Neural cell (in vitro differentiated cells): ENCODE measurements at regions not wholly inside any gene's neighbourhood (a gene's known extent, or its start where the extent isn't known, plus 50 kb on each side); places are given as distances from the start of the nearest gene placed in this dataset.

ENCODE experiments used
- H2AFZ ChIP-seq: fragments of 200-600, 300-800 bp; sonication (generic), shearing (Covaris generic); 2 replicates; pipeline ENCODE4 v1.6.0; 2014; ENCODE audit warnings: low read depth, mild to moderate bottlenecking, antibody characterized with exemption, low read length, moderate library complexity
- H3F3A ChIP-seq: fragments of 200-600 bp; shearing (Covaris generic); 2 replicates; pipeline ENCODE4 v1.6.1; 2016; ENCODE audit warnings: mild to moderate bottlenecking, moderate library complexity, mixed read lengths, antibody characterized with exemption, low read length; ENCODE audit not compliant: insufficient read depth, poor library complexity, severe bottlenecking
- H3K27ac ChIP-seq: fragments of 200-600, 300-800 bp; sonication (generic), shearing (Covaris generic); 2 replicates; pipeline ENCODE4 v1.5.1; 2014; ENCODE audit warnings: mild to moderate bottlenecking, low read length, moderate library complexity
- H3K27me3 ChIP-seq: fragments of 300-800, 200-600 bp; sonication (generic), shearing (Covaris generic); 2 replicates; pipeline ENCODE4 v1.6.0; 2014; ENCODE audit warnings: mild to moderate bottlenecking, low read depth, low read length, moderate library complexity; ENCODE audit not compliant: insufficient read depth
- H3K36me3 ChIP-seq: fragments of 300-800, 200-600 bp; sonication (generic), shearing (Covaris generic); 2 replicates; pipeline ENCODE4 v1.5.1; 2014; ENCODE audit warnings: mild to moderate bottlenecking, antibody characterized with exemption, low read length, moderate library complexity; ENCODE audit not compliant: insufficient read depth
- H3K4me2 ChIP-seq: fragments of 300-800, 200-600 bp; sonication (generic), shearing (Covaris generic); 2 replicates; pipeline ENCODE4 v1.6.0; 2014; ENCODE audit warnings: mild to moderate bottlenecking, low read length
- H3K4me3 ChIP-seq: fragments of 300-800, 200-600 bp; sonication (generic), shearing (Covaris generic); 2 replicates; pipeline ENCODE4 v1.5.1; 2014; ENCODE audit warnings: mild to moderate bottlenecking, low read length, moderate library complexity
- H3K79me2 ChIP-seq: fragments of 200-600 bp; shearing (Covaris generic); replicated peaks from 2 replicates; pipeline ENCODE4 v1.6.0; 2014; ENCODE audit warnings: mild to moderate bottlenecking, low read length, moderate library complexity; ENCODE audit not compliant: insufficient read depth
- H3K9ac ChIP-seq: fragments of 300-800, 200-600 bp; sonication (generic), shearing (Covaris generic); 2 replicates; pipeline ENCODE4 v1.6.1; 2016; ENCODE audit warnings: mild to moderate bottlenecking, low read length, mixed read lengths
- H3K9me2 ChIP-seq: fragments of 200-600 bp; shearing (Covaris generic); 2 replicates; pipeline ENCODE4 v1.6.1; 2016; ENCODE audit warnings: mild to moderate bottlenecking, low read length, mixed read lengths; ENCODE audit not compliant: insufficient read depth
- H3K9me3 ChIP-seq: fragments of 200-600, 300-800 bp; sonication (generic), shearing (Covaris generic); 2 replicates; pipeline ENCODE4 v1.6.1; 2016; ENCODE audit warnings: mild to moderate bottlenecking, mixed run types, low read length, moderate library complexity, mixed read lengths
- H4K20me1 ChIP-seq: fragments of 200-600 bp; shearing (Covaris generic); 2 replicates; pipeline ENCODE4 v1.6.1; 2016; ENCODE audit warnings: mild to moderate bottlenecking, mixed run types; ENCODE audit not compliant: insufficient read depth
- CTCF ChIP-seq: fragments of 450-650 bp; IDR thresholded peaks from 2 replicates; pipeline ENCODE4 v1.5.1; 2014; ENCODE audit warnings: antibody characterized with exemption, mild to moderate bottlenecking, moderate library complexity; ENCODE audit not compliant: poor library complexity, severe bottlenecking
- EP300 ChIP-seq: fragments of 450-650 bp; conservative IDR thresholded peaks from 2 replicates; pipeline ENCODE4 v1.6.1; 2014; ENCODE audit warnings: antibody characterized with exemption, mild to moderate bottlenecking, moderate library complexity; ENCODE audit not compliant: poor library complexity, severe bottlenecking
- EZH2 ChIP-seq: fragments of 200-600, 300-800 bp; shearing (Covaris generic), sonication (generic); IDR thresholded peaks from 2 replicates; pipeline ENCODE4 v1.6.1; 2014; ENCODE audit warnings: antibody characterized with exemption, low read length, borderline replicate concordance, mild to moderate bottlenecking; ENCODE audit not compliant: insufficient read depth, poor library complexity, severe bottlenecking
- MXI1 ChIP-seq: fragments of 450-650 bp; conservative IDR thresholded peaks from 2 replicates; pipeline ENCODE4 v1.6.1; 2014; ENCODE audit warnings: antibody characterized with exemption, mild to moderate bottlenecking; ENCODE audit not compliant: poor library complexity, severe bottlenecking
- POLR2AphosphoS5 ChIP-seq: IDR thresholded peaks from 2 replicates; pipeline ENCODE4 v1.6.1; 2012
- RAD21 ChIP-seq: fragments of 450-650 bp; conservative IDR thresholded peaks from 2 replicates; pipeline ENCODE4 v1.6.1; 2014; ENCODE audit warnings: antibody characterized with exemption, mild to moderate bottlenecking, moderate library complexity
- REST ChIP-seq: IDR thresholded peaks from 2 replicates; pipeline ENCODE4 v1.6.1; 2012; ENCODE audit warnings: borderline replicate concordance
- SMC3 ChIP-seq: fragments of 450-650 bp; conservative IDR thresholded peaks from 2 replicates; pipeline ENCODE4 v1.6.1; 2014; ENCODE audit warnings: antibody characterized with exemption, mild to moderate bottlenecking, moderate library complexity; ENCODE audit not compliant: poor library complexity
- TAF1 ChIP-seq: IDR thresholded peaks from 2 replicates; pipeline ENCODE4 v1.6.1; 2012; ENCODE audit warnings: low read depth

- Histone ChIP-seq H3K4me2 (no peak overlapping the region), H3K27ac (no peak overlapping the region), H3K9ac (no peak overlapping the region), H3K36me3 (no peaks in the 10 kb centered on the region), H2AFZ (no peak overlapping the region), H3F3A (no peaks in the 10 kb centered on the region), H3K9me3 (no peaks in the 10 kb centered on the region), H3K79me2 (no peaks in the 10 kb centered on the region), H4K20me1 (no peaks in the 10 kb centered on the region), H3K4me3 (no peak overlapping the region), H3K9me2 (no peaks in the 10 kb centered on the region), H3K27me3 (no peaks in the 10 kb centered on the region)
- TF ChIP-seq EP300, result no peak
- no peak for TF ChIP-seq MXI1
- no peak for TF ChIP-seq EZH2
- TF ChIP-seq SMC3, result no peak
- TF ChIP-seq TAF1, result no peak
- TF ChIP-seq POLR2AphosphoS5, result no peak
- no peak for TF ChIP-seq CTCF
- TF ChIP-seq REST, result no peak
- no peak for TF ChIP-seq RAD21
Measured at GRCh38 chr1:218642033-218642948, 297.2 kb downstream of the TGFB2 start.

GRCh38 chr1:218643281-218643680 lies 298.1 kb downstream of the TGFB2 start:
- TF ChIP-seq SMC3 (no peak), POLR2AphosphoS5 (no peak), REST (no peak)
- no peaks in the 10 kb centered on the region for H3F3A ChIP-seq
- H3K4me3 ChIP-seq, result no peak overlapping the region
- no peaks in the 10 kb centered on the region for H3K27me3 ChIP-seq
- no peaks in the 10 kb centered on the region for H3K36me3 ChIP-seq
- H3K9me3 ChIP-seq, result no peaks in the 10 kb centered on the region
- H4K20me1 ChIP-seq, result no peaks in the 10 kb centered on the region
- H2AFZ ChIP-seq, result no peak overlapping the region
- no peaks in the 10 kb centered on the region for H3K79me2 ChIP-seq
- H3K27ac ChIP-seq, result no peak overlapping the region
- no peak overlapping the region for H3K9ac ChIP-seq
- no peaks in the 10 kb centered on the region for H3K9me2 ChIP-seq
- H3K4me2 ChIP-seq, result no peak overlapping the region
